Ascending aorta (tissue), 2 donors: ENCODE measurements at regions not wholly inside any gene's neighbourhood (a gene's known extent, or its start where the extent isn't known, plus 50 kb on each side); places are given as distances from the start of the nearest gene placed in this dataset.
"Not testable (repeated sequence)": the region's sequence is repeated elsewhere in the genome, so short reads cannot be mapped to it uniquely, and the experiment has no call there.

Experiments
- DNase-seq, 2 donors: peaks; one replicate each; pipeline ENCODE4 v3.0.0-alpha.2; 2019; ENCODE audit warnings: low spot score in 2 of 2
- H3K27ac ChIP-seq, 2 donors: fragments of 200-600 bp; sonication (generic); one replicate each; pipeline ENCODE4 v1.5.1; 2016 to 2017; ENCODE audit warnings: mild to moderate bottlenecking in 1 of 2
- H3K27me3 ChIP-seq: fragments of 200-600 bp; sonication (generic); one replicate; pipeline ENCODE4 v1.5.1; 2017
- H3K36me3 ChIP-seq, 2 donors: fragments of 200-600 bp; sonication (generic); one replicate each; pipeline ENCODE4 v1.5.1; 2016
- H3K4me1 ChIP-seq, 2 donors: fragments of 200-600 bp; sonication (generic); one replicate each; pipeline ENCODE4 v1.5.1; 2016 to 2017; ENCODE audit warnings: mild to moderate bottlenecking in 1 of 2
- H3K4me3 ChIP-seq, 2 donors: fragments of 200-600 bp; sonication (generic); one replicate each; pipeline ENCODE4 v1.5.1; 2016 to 2017; ENCODE audit warnings: mild to moderate bottlenecking in 1 of 2
- H3K9me3 ChIP-seq, 2 donors: fragments of 200-600 bp; sonication (generic); one replicate each; pipeline ENCODE4 v1.5.1; 2016
- CTCF ChIP-seq, 3 experiments: fragments of 200-600 bp in 2 of 3; fragments of 450-650 bp in 1 of 3; sonication (generic) in 2 of 3; IDR thresholded peaks; one replicate each; pipeline ENCODE4 v1.5.1; 2016 to 2019; ENCODE audit warnings: antibody characterized with exemption in 3 of 3, mild to moderate bottlenecking in 1 of 3, moderate library complexity in 1 of 3
- intact Hi-C: fragments of 100-400 bp; cut with DNase I; formaldehyde crosslinking; loops from one replicate; pipeline ENCODE4 v1.15.1; 2023

GRCh38 chr2:192899466-192899865 is 704.7 kb upstream of the TMEFF2 start:
- H3K4me3 ChIP-seq = no peak overlapping the region
- no peak for TF ChIP-seq CTCF (IDR thresholded peaks at IDR 0.05)
- no peaks in the 10 kb centered on the region for H3K4me1 ChIP-seq
- H3K27me3 ChIP-seq = no peaks in the 10 kb centered on the region
- no peaks in the 10 kb centered on the region for H3K9me3 ChIP-seq
- intact Hi-C loops = no loop called here
- no peak overlapping the region for H3K27ac ChIP-seq
- no peaks in the 10 kb centered on the region for H3K36me3 ChIP-seq
- DNase-seq = no peak

GRCh38 chr2:192893976-192894375 is 699.2 kb upstream of the TMEFF2 start:
- H3K27me3 ChIP-seq, H3K9me3 ChIP-seq, H3K36me3 ChIP-seq, H3K27ac ChIP-seq, H3K4me3 ChIP-seq, H3K4me1 ChIP-seq, DNase-seq, intact Hi-C loops: not testable (repeated sequence)

GRCh38 chr2:192888109-192888508 is 693.4 kb upstream of the TMEFF2 start:
- no peaks in the 10 kb centered on the region for H3K9me3 ChIP-seq
- intact Hi-C loops = no loop called here
- no peak for DNase-seq
- no peak for TF ChIP-seq CTCF (IDR thresholded peaks at IDR 0.05)
- no peaks in the 10 kb centered on the region for H3K27me3 ChIP-seq
- no peaks in the 10 kb centered on the region for H3K36me3 ChIP-seq
- no peak overlapping the region for H3K4me3 ChIP-seq
- H3K4me1 ChIP-seq = no peaks in the 10 kb centered on the region
- H3K27ac ChIP-seq = no peak overlapping the region

GRCh38 chr2:192887337-192887736 is 692.6 kb upstream of the TMEFF2 start:
- H3K4me1 ChIP-seq = no peaks in the 10 kb centered on the region
- H3K4me3 ChIP-seq = no peak overlapping the region
- no peaks in the 10 kb centered on the region for H3K9me3 ChIP-seq
- no peaks in the 10 kb centered on the region for H3K36me3 ChIP-seq
- H3K27me3 ChIP-seq = no peaks in the 10 kb centered on the region
- no peak for DNase-seq
- H3K27ac ChIP-seq = no peak overlapping the region
- TF ChIP-seq CTCF (IDR thresholded peaks at IDR 0.05) = no peak
- intact Hi-C loops = no loop called here

GRCh38 chr2:192886636-192887035 is 691.9 kb upstream of the TMEFF2 start:
- no peak for TF ChIP-seq CTCF (IDR thresholded peaks at IDR 0.05)
- no peak for DNase-seq
- intact Hi-C loops = no loop called here
- Histone ChIP-seq H3K9me3 (no peaks in the 10 kb centered on the region), H3K4me3 (no peak overlapping the region), H3K27ac (no peak overlapping the region), H3K36me3 (no peaks in the 10 kb centered on the region), H3K4me1 (no peaks in the 10 kb centered on the region), H3K27me3 (no peaks in the 10 kb centered on the region)

GRCh38 chr2:192885569-192886160 is 690.9 kb upstream of the TMEFF2 start:
- no peak for TF ChIP-seq CTCF (IDR thresholded peaks at IDR 0.05)
- Histone ChIP-seq H3K4me1 (no peaks in the 10 kb centered on the region), H3K4me3 (no peak overlapping the region), H3K27ac (no peak overlapping the region), H3K27me3 (no peaks in the 10 kb centered on the region), H3K9me3 (no peaks in the 10 kb centered on the region), H3K36me3 (no peaks in the 10 kb centered on the region)
- no peak for DNase-seq
- intact Hi-C loops = no loop called here
